Neutrophil (primary cell): ENCODE measurements at regions not wholly inside any gene's neighbourhood (a gene's known extent, or its start where the extent isn't known, plus 50 kb on each side); places are given as distances from the start of the nearest gene placed in this dataset.

Source experiments
- H3K27ac ChIP-seq: fragments of 200-600 bp; sonication (generic); 2 replicates; pipeline ENCODE4 v1.5.1; 2016; ENCODE audit warnings: mild to moderate bottlenecking, moderate library complexity
- H3K27me3 ChIP-seq: fragments of 200-600 bp; sonication (generic); 2 replicates; pipeline ENCODE4 v1.6.0; 2016; ENCODE audit warnings: mild to moderate bottlenecking
- H3K36me3 ChIP-seq: fragments of 200-600 bp; sonication (generic); 2 replicates; pipeline ENCODE4 v1.5.1; 2017
- H3K4me1 ChIP-seq, 2 experiments: fragments of 200-600 bp in 1 of 2; sonication (generic) in 1 of 2; 1 replicate in 1 of 2; 2 replicates in 1 of 2; pipeline versions ENCODE4 v1.5.1 to v1.6.1; 2013 to 2016; ENCODE audit warnings: low read depth in 1 of 2, low read length in 1 of 2, mild to moderate bottlenecking in 1 of 2, moderate library complexity in 1 of 2; ENCODE audit not compliant: control insufficient read depth in 1 of 2, insufficient read depth in 1 of 2
- H3K4me3 ChIP-seq, 2 experiments: fragments of 200-600 bp in 1 of 2; sonication (generic) in 1 of 2; 1 replicate in 1 of 2; 2 replicates in 1 of 2; pipeline ENCODE4 v1.5.1; 2013 to 2016; ENCODE audit warnings: low read depth in 1 of 2, low read length in 1 of 2, mild to moderate bottlenecking in 1 of 2, moderate library complexity in 1 of 2
- H3K9me3 ChIP-seq: fragments of 200-600 bp; sonication (generic); 2 replicates; pipeline ENCODE4 v1.5.1; 2016
- TF ChIP-seq, protein P1 (sequence below): fragments of 200-600 bp; sonication (generic); IDR thresholded peaks from 2 replicates; pipeline ENCODE4 v1.5.1; 2016; ENCODE audit warnings: antibody characterized with exemption

DNA sequence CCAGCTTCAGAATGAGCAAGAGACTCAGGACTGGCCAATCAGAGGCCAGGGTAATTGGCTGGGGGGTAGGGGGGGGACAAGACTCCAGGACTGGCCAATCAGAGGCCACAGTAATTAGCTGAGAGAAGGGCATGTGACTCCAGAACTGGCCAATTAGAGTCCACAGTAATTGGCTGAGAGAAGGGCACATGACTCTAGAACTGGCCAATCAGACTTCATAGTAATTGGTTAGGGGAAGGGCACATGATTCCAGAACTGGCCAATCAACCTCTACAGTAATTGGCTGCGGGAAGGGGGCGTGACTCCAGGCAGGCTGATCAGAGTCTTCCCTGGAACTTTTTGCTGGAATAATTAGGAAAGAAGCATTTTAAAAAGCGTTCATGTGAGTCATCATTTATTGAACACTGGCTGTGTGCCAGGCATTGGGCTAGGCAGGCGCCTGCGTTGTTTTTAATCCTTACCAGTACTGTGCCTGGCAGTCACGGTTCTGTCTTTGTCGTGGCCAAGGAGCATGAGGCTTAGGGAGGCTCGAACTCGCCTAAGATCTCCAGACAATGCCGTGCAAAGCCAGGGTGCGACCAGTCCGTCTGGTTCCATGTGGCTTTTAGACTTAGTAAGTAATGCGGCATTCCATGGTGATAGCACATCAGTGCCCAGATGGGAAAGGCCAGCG lies 508.1 kb downstream of the TBC1D22A start:
- no peak overlapping the region for H3K4me3 ChIP-seq
- no peaks in the 10 kb centered on the region for H3K4me1 ChIP-seq
- H3K36me3 ChIP-seq: no peaks in the 10 kb centered on the region
- H3K27ac ChIP-seq: no peak overlapping the region
- TF ChIP-seq, protein P1, sequence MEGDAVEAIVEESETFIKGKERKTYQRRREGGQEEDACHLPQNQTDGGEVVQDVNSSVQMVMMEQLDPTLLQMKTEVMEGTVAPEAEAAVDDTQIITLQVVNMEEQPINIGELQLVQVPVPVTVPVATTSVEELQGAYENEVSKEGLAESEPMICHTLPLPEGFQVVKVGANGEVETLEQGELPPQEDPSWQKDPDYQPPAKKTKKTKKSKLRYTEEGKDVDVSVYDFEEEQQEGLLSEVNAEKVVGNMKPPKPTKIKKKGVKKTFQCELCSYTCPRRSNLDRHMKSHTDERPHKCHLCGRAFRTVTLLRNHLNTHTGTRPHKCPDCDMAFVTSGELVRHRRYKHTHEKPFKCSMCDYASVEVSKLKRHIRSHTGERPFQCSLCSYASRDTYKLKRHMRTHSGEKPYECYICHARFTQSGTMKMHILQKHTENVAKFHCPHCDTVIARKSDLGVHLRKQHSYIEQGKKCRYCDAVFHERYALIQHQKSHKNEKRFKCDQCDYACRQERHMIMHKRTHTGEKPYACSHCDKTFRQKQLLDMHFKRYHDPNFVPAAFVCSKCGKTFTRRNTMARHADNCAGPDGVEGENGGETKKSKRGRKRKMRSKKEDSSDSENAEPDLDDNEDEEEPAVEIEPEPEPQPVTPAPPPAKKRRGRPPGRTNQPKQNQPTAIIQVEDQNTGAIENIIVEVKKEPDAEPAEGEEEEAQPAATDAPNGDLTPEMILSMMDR: no peak
- no peaks in the 10 kb centered on the region for H3K9me3 ChIP-seq
- H3K27me3 ChIP-seq: no peaks in the 10 kb centered on the region

DNA sequence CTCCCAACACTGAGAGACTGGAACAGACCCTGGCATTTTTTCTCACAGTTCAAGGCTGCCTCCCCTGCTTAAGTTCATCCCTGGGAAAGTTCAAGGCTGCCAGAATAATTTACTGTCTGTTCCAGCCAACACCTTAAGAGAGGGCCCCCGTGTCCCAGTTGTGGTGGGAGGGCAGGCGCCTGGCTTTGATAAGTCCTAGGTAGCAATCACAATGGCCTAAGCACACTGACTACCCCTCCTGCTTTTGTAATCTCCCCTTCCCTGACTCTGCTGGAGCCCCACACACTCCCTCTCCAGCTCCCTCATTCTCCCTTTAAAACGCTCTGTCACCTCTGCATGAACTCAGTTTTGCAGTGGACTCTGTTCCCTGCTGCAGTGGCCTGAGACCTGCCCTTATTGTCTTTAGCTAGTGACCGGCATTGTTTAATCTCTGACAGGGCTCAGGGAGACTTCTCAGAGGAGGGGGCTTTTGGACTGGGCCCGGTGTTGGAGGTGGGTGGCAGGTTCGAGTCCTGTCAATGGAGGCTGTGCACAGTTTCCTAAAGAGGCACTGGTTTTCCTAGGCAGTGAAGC lies 507.2 kb downstream of the TBC1D22A start:
- TF ChIP-seq, protein P1: no peak
- no peaks in the 10 kb centered on the region for H3K4me1 ChIP-seq
- no peak overlapping the region for H3K27ac ChIP-seq
- H3K36me3 ChIP-seq: no peaks in the 10 kb centered on the region
- H3K27me3 ChIP-seq: no peaks in the 10 kb centered on the region
- H3K9me3 ChIP-seq: no peaks in the 10 kb centered on the region
- no peak overlapping the region for H3K4me3 ChIP-seq

DNA sequence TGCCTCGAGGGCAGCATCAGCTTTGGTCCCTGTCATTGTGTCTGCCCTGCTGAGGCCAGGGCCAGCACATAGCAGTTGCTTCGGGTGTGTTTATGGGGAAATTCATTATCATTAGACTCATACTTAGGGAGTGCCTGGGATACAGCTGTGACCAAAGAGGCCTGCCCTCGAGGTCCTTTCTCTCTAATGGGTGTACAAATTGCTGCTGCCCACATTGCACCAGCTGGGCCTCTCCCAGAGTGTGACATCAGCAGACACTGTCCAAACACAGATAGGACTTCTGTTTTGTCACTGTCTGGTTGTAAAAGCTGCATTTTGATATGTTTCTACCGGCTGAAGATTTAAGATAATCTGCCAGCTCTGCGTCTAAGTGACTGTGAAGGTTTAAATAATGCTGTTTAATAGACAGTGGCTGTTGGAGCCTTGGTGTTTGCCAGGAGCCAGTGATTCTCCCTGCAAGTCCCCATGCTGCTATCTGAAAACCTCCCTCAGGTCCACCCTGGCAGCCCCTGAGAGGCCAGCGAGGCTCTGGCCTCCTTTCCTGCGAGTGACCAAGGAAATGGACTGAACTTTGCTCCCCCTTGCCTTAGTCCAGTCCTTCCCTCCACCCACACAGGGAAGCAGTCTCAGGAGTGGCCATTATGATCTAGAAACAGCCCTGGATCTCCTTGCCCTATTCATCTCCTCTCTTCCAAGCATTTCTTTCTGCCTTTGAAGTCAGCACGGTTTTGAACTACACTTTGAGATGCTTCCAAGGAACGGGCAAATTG lies 505.2 kb downstream of the TBC1D22A start:
- Histone ChIP-seq H3K27ac (no peak overlapping the region), H3K4me3 (no peak overlapping the region), H3K27me3 (no peaks in the 10 kb centered on the region), H3K4me1 (no peaks in the 10 kb centered on the region), H3K36me3 (no peaks in the 10 kb centered on the region), H3K9me3 (no peaks in the 10 kb centered on the region)
- TF ChIP-seq, protein P1: no peak

DNA sequence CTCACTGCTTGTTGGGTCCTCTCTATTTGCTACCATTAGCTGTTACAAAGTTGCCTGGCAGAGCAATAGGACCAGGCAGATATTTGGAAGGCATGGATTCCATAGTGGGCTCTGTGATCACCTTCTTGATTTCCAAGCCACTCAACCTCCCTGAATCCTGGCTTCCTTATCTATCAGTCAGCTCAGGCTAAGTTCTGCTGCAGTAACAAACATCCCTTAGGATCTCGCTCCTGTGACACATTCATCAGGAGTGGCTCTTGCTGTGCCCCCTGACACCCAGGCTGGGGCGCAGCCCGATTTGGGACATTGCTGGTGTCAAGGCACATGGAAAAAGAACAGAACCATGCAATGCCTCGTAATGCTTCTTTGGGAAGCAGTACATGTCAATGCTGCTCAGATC lies 503.9 kb downstream of the TBC1D22A start:
- Histone ChIP-seq H3K9me3 (no peaks in the 10 kb centered on the region), H3K27me3 (no peaks in the 10 kb centered on the region), H3K27ac (no peak overlapping the region), H3K4me3 (no peak overlapping the region), H3K36me3 (no peaks in the 10 kb centered on the region), H3K4me1 (no peaks in the 10 kb centered on the region)
- TF ChIP-seq, protein P1: no peak

DNA sequence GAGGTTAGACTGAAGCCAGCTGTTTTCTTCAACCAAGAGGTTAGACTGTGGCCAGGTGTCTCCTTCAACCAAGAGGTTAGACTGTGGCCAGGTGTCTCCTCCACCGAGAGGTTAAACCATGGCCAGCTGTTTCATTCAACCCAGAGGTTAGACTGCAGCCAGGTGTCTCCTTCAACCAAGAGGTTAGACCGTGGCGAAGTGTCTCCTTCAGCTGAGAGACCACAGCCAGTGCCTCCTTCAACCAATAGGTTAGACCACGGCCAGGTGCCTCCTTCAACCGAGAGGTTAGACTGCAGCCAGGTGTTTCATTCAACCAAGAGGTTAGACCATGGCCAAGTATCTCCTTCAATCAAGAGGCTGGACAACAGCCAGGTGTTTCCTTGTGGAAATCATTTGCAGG lies 498.1 kb downstream of the TBC1D22A start:
- Histone ChIP-seq H3K36me3 (no peaks in the 10 kb centered on the region), H3K4me3 (no peak overlapping the region), H3K27ac (no peak overlapping the region), H3K27me3 (no peaks in the 10 kb centered on the region), H3K4me1 (no peaks in the 10 kb centered on the region), H3K9me3 (no peaks in the 10 kb centered on the region)
- TF ChIP-seq, protein P1: no peak
